ENCODE measurements at regions not wholly inside any gene's neighbourhood (a gene's known extent, or its start where the extent isn't known, plus 50 kb on each side); places are given as distances from the start of the nearest gene placed in this dataset.

GRCh38 chr9:119060629-119061385 lies 308.4 kb downstream of the BRINP1 start:
- no peak for DNase-seq (ENCODE audit: low read depth in 2 of 2)

- DNase-seq (ENCODE audit: low read depth in 2 of 2): no peak
Observed at GRCh38 chr9:119071636-119072035, 297.6 kb downstream of the BRINP1 start.

- DNase-seq (ENCODE audit: low read depth in 2 of 2): no peak
Observed at GRCh38 chr9:119074017-119074416, 295.2 kb downstream of the BRINP1 start.

GRCh38 chr9:119078015-119078414 lies 291.2 kb downstream of the BRINP1 start:
- DNase-seq (ENCODE audit: low read depth in 2 of 2): no peak

- DNase-seq (ENCODE audit: low read depth in 2 of 2): no peak
Observed at GRCh38 chr9:119083673-119084072, 285.6 kb downstream of the BRINP1 start.

GRCh38 chr9:119086590-119086989 lies 282.6 kb downstream of the BRINP1 start:
- no peak for DNase-seq (ENCODE audit: low read depth in 2 of 2)

- DNase-seq (ENCODE audit: low read depth in 2 of 2): no peak
Observed at GRCh38 chr9:119088002-119088547, 281.2 kb downstream of the BRINP1 start.

- DNase-seq (ENCODE audit: low read depth in 2 of 2): no peak
Observed at GRCh38 chr9:119091074-119091473, 278.2 kb downstream of the BRINP1 start.

GRCh38 chr9:119092125-119092524 lies 277.1 kb downstream of the BRINP1 start:
- no peak for DNase-seq (ENCODE audit: low read depth in 2 of 2)

- DNase-seq (ENCODE audit: low read depth in 2 of 2): no peak
Observed at GRCh38 chr9:119094086-119094485, 275.1 kb downstream of the BRINP1 start.

- no peak for DNase-seq (ENCODE audit: low read depth in 2 of 2)
Observed at GRCh38 chr9:119095072-119095471, 274.2 kb downstream of the BRINP1 start.

GRCh38 chr9:119101048-119101447 lies 268.2 kb downstream of the BRINP1 start:
- no peak for DNase-seq (ENCODE audit: low read depth in 2 of 2)

GRCh38 chr9:119114681-119115080 lies 254.6 kb downstream of the BRINP1 start:
- no peak for DNase-seq (ENCODE audit: low read depth in 2 of 2)
